ENCODE measurements at regions not wholly inside any gene's neighbourhood (a gene's known extent, or its start where the extent isn't known, plus 50 kb on each side); places are given as distances from the start of the nearest gene placed in this dataset.
"Not testable (repeated sequence)": the region's sequence is repeated elsewhere in the genome, so short reads cannot be mapped to it uniquely, and the experiment has no call there.

DNA sequence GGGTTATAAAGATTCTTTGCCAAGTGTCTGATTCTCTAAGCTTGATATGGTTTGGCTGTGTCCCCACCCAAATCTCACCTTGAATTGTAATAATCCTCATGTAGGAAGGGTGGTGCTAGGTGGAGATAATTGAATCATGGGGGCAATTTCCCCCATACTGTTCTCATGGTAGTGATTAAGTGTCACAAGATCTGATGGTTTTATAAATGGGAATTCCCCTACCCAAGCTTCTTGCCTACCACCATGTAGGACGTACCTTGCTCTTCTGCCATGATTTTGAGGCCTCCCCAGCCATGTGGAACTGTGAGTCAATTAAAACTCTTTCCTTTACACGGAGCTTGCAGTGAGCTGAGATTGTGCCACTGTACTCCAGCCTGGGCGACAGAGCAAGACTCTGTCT lies 524.6 kb downstream of the RNF144A start:
- TF ChIP-seq, protein P1, sequence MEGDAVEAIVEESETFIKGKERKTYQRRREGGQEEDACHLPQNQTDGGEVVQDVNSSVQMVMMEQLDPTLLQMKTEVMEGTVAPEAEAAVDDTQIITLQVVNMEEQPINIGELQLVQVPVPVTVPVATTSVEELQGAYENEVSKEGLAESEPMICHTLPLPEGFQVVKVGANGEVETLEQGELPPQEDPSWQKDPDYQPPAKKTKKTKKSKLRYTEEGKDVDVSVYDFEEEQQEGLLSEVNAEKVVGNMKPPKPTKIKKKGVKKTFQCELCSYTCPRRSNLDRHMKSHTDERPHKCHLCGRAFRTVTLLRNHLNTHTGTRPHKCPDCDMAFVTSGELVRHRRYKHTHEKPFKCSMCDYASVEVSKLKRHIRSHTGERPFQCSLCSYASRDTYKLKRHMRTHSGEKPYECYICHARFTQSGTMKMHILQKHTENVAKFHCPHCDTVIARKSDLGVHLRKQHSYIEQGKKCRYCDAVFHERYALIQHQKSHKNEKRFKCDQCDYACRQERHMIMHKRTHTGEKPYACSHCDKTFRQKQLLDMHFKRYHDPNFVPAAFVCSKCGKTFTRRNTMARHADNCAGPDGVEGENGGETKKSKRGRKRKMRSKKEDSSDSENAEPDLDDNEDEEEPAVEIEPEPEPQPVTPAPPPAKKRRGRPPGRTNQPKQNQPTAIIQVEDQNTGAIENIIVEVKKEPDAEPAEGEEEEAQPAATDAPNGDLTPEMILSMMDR (IDR thresholded peaks at IDR 0.05) = not testable (repeated sequence)
- not testable (repeated sequence) for TF ChIP-seq POLR2A (IDR thresholded peaks at IDR 0.05)

Measured in heart left ventricle (tissue), 13 donors.